GM18867 (cell line): ENCODE measurements at regions not wholly inside any gene's neighbourhood (a gene's known extent, or its start where the extent isn't known, plus 50 kb on each side); places are given as distances from the start of the nearest gene placed in this dataset.
A peak's percentile ranks its signal among the peaks of the same experiment; 100 is the strongest.

ENCODE experiments used
- ATAC-seq: cut with Tn5 transposase; IDR thresholded peaks from one replicate; pipeline ENCODE4 v1.9.1; 2021; ENCODE audit warnings: mild to moderate bottlenecking, moderate library complexity; ENCODE audit not compliant: unreplicated experiment

DNA sequence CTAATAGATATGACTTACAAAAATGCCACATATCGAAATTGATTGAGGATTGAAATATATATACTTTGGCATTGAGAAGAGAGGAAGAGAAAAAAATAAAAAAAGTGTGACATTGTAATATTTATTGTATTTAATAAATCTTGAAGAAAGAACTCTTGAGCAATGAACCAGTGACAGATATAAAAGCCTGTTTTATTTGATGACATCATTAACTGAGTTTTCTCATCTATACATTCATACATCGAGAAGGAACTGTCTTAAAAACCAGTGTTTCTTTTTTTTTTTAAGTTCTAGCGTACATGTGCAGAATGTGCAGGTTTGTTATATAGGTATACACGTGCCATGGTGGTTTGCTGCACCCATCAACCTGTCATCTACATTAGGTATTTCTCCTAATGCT lies 368.2 kb downstream of the SNAPC1 start:
- ATAC-seq = no peak

DNA sequence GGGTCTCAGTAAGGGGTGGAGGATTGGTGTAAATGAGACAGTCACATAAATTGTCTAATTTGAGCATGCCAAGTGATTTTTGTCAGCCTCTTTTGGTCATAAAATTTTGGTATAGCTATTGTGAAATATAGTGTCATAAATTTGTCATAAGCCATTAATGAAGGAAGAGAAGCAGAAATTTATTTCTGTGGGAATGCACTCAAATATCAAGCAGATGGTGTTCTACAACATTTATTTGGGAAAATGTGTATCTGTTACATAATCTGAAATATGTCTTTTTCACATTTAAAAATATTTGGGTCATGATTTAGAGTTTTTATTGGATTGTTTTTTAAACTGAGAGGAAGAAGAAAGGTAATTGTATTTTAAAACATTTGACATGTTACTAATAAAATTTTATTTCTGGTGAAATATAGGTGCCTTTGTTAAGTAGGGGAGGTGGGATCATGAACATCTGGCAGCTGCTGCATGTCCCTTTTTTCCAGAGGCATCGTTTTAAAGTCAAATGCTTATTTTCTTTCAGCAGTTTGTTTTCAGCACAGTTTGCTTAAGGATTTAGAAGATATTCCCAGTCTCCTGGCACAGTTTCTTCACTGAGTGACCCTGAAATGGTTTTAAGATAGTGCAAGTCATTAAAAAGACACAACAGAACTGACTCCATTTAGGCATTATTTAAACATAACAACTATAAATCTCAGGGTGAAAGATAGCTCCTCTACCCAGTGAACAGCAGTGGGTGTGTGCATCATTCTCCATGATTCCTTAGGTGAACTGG lies 371.7 kb downstream of the SNAPC1 start:
- ATAC-seq = no peak

GRCh38 chr14:62138593-62138992 lies 376.4 kb downstream of the SNAPC1 start:
- ATAC-seq = no peak

GRCh38 chr14:62141139-62141538 lies 378.9 kb downstream of the SNAPC1 start:
- ATAC-seq = no peak

- ATAC-seq = no peak
Observed at GRCh38 chr14:62143245-62143644, 381.0 kb downstream of the SNAPC1 start.

DNA sequence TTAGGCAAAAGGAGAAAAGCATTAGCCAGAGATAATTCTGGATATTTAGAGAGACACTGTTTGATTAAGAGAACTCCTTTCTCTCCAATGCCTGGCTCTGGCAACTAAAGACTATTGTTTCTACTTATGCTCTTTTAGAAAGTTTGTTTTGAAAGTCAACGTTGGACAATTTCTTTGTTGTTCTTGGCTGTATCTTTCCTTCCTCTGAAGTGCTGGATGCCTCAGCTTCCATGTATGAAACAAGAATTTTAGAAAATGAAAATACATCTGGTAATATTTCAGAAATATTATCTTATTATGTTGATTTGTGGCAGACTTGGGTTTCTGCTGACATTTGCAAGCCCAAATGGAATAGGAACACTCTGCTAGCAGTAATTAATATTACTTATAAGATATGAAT lies 382.6 kb downstream of the SNAPC1 start:
- no peak for ATAC-seq

DNA sequence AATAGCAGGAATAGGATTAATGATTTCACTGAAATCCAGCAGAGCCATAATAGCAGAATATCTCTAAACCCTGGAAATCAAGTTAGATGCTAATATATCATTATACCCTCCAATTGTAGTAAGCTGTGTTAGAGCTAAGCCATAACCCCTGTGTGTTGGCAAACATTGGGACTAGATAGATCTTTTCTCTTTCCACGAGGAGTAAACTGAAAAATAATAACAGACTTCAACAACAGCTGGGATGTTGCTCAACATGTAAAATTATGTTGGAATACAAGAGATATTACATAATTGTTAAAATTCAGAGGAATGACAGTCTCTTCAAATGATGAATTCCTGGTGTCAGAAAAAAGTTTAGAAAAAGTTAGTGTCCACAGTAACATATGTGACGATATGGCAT lies 383.8 kb downstream of the SNAPC1 start:
- no peak for ATAC-seq

GRCh38 chr14:62156052-62156451 lies 393.8 kb downstream of the SNAPC1 start:
- no peak for ATAC-seq

DNA sequence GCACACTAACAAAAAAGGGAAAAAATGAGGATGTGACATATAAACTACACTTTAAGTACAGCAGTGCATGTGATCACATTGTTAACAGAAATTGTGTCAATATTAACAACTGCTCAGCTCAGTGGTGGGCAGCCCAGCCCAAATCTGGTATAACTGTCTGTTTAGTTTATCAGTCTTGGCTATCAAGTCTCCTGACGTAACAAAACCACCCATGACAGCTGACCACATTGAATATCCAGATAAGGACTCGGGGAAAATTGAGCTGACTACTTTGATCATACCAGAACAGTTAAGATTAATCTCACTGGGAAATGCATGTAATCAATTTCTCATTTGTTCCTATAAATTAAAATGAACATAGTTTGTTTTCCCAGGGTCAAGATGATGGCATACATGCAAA lies 396.6 kb downstream of the SNAPC1 start:
- no peak for ATAC-seq

GRCh38 chr14:62159314-62159713 lies 397.1 kb downstream of the SNAPC1 start:
- ATAC-seq = no peak

GRCh38 chr14:62162998-62163589 lies 400.9 kb downstream of the SNAPC1 start:
- ATAC-seq = peak; percentile 73

DNA sequence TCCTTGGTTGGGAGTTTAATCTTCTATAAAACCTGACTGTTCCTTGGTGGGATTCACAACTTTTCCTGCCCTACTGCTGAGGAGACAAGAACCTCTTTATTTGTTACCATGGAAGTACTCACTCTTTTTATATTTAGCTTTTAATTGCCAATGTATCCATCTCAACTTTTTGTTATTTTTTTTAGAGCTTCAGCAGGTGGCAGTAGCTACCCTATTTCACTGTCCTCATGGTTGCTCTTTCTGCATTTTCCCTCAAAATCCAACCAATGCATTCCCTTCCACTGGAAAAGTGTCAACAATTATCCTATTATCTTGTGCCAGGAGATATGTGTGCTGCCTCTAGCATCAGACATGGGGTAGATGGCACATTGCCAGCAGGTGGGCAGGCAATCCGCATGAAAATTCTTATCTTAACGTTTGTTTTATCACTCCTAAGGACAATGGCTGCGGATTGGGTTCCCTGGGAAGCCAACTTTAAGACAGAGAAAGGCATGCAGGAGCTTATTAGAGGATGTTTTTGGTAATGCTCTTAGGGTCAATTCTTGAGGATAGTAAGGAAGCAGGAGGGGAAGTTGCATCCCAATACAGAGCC lies 406.4 kb downstream of the SNAPC1 start:
- ATAC-seq = no peak

- peak; percentile 79 for ATAC-seq
Observed at GRCh38 chr14:62179367-62180018, 417.3 kb downstream of the SNAPC1 start.

DNA sequence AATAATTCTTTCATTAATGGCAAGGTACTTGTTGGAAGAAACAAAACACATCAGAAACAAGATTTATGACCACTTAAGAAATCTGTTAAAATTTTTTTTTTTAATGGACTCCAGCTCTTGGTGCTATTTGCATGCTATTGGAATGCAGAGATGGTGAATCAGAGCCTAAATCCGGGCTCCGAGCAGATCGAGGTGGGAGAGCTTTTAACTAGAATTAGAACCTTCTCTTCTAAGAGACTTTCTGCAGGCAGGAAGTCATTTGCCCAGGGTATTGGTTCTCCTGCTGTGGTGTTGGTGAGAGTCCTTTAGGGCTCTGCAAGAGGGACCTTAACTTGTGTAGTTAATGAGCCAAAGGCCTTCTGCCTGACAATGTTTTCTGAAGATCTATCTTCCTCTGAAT lies 419.4 kb downstream of the SNAPC1 start:
- ATAC-seq = no peak

DNA sequence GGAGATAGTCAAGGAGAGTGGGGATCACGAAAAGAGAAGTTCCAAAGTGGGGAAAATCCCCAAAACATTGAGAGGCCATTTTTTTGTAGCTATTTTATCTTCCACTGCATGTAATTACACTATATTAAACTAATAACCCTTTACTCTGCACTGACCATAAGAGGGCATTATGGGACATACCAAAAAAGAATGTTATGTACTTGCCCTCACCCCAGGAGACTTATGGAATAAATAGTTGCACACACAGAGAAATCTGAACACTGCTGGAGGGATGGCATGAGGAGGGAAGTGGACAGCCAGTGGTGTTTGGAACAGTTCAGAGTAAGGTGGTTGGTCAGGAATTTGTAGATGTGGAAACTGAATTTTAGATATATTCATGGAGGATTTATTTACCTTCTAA lies 422.9 kb downstream of the SNAPC1 start:
- ATAC-seq = no peak

GRCh38 chr14:62187265-62187664 lies 425.0 kb downstream of the SNAPC1 start:
- no peak for ATAC-seq

DNA sequence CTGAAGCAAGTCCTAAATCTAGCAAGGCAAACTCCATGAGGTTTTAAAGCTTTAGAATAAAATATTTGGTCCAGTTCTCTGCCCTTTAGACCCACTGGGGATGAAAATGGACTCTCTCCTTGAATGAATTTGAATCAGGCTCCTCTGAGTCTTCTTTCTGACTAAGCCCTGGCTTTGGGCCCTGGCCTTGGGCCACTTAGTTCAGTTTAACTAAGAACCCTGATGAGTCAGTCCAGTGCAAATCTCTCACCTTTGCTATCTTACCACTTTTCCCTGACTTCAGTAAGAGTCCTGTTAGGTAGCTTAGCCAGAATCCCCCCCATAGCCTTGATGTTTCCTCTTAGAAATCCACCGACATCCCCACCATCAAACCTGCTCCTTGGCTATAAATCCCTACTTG lies 427.5 kb downstream of the SNAPC1 start:
- ATAC-seq = no peak

DNA sequence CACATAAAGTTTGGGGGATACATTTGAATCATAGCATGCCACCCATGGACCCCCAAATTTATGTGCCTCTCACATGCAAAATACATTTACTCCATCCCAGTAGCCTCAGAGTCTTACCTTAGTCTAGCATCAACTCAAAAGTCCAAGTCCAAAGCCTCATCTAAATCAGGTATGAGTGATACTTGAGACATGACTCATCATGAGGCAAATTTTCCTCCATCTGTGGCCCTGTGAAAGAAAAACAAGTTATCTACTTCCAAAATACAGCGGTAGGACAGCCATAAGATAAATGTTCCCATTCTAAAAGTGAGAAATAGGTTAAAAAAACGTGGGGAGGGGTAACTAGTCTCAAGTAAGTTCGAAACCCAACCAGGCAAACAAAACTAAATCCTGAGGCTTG lies 444.2 kb downstream of the SNAPC1 start:
- no peak for ATAC-seq

DNA sequence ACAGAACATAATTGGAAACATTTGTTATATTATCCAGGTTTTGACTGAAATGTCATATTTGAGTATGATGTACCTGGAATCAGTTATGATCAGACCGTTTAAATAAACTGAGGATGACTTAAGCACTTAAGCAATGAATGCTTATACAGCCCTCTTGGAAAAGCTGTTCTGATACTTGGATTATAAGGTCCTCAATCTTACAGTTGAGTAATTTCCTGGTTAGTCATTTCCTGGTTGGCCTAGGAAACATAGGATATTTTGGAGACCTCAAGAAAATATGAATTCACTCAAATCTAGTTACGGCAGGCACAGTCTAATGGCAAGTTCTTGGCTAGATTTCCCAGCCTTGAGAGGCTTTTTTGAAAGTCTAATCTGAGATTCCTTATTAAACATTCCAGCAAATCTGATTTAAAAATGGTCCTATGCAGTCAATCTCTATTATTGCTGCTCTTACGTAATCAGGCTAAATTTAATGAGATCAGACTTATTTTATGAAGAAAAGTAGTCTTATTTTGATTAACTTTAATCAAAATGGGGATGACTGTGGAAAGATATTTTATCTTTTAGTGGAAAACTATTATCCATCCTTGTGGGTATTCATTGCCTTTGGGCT lies 447.2 kb downstream of the SNAPC1 start:
- ATAC-seq = no peak

GRCh38 chr14:62213516-62213915 lies 451.3 kb downstream of the SNAPC1 start:
- ATAC-seq = no peak

DNA sequence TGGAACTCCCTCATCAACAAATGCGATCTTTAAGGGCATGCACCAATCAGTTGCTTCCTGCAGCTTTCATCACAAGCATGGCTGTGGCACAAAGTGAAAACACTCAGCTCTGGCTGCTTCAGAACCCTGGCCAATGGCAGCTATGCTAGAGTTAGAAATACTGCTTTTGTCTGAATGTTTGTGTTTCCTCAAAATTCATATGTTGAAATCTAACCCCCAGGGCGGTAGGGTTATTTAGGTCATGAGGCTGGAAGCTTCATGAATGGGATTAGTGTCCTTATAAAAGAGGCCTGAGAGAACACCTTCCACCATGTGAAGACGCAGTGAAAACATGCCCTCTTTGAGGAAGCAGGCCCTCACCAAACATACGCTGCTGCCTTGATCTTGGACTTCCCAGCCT lies 453.9 kb downstream of the SNAPC1 start:
- ATAC-seq = no peak
